Panc1 (cell line): ENCODE measurements at regions not wholly inside any gene's neighbourhood (a gene's known extent, or its start where the extent isn't known, plus 50 kb on each side); places are given as distances from the start of the nearest gene placed in this dataset.

ENCODE experiments used
- POLR2AphosphoS5 ChIP-seq: IDR thresholded peaks from 2 replicates; pipeline ENCODE4 v1.6.1; 2012; ENCODE audit warnings: mild to moderate bottlenecking, low read depth, low read length, moderate library complexity
- SIN3A ChIP-seq: IDR thresholded peaks from 2 replicates; pipeline ENCODE4 v1.6.1; 2012; ENCODE audit warnings: low read depth, mild to moderate bottlenecking, low read length, moderate library complexity, borderline replicate concordance; ENCODE audit not compliant: insufficient read depth
- TCF7L2 ChIP-seq: IDR thresholded peaks from 2 replicates; pipeline ENCODE4 v1.6.1; 2011; ENCODE audit warnings: mild to moderate bottlenecking, low read depth, low read length, inconsistent platforms
- TF ChIP-seq, protein P1 (sequence below): fragments of 450-650 bp; IDR thresholded peaks from 2 replicates; pipeline ENCODE4 v1.5.1; 2017; ENCODE audit warnings: mild to moderate bottlenecking
- TF ChIP-seq, protein P2 (sequence below), 2 experiments: IDR thresholded peaks; 2 replicates each; pipeline ENCODE4 v1.6.1; 2011 to 2012; ENCODE audit warnings: low read depth in 2 of 2, control low read depth in 1 of 2, low read length in 1 of 2, mild to moderate bottlenecking in 1 of 2, moderate library complexity in 1 of 2; ENCODE audit not compliant: insufficient read depth in 1 of 2

DNA sequence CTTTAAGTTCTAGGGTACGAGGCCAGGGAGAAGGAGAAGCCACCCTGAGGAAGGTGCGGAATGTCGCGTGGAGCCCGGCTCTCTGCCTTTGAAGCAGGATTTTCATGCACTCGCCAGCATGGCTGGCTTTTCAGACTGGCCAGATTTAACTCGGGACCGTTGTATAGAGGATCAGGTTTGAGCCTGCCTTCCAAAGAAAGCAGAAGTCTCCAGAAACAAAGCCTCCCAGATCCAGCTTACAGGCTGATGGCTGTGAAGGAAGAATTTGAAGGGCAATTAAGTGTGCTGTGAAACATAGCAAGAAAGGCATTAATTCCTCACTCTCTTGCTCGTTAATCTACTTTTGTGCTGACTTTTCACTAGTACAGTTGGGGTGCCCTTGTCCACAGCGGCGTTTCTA is 140.2 kb downstream of the SOX1 start:
- TF ChIP-seq POLR2AphosphoS5 (no peak), SIN3A (no peak), TCF7L2 (no peak)
- TF ChIP-seq, protein P1, sequence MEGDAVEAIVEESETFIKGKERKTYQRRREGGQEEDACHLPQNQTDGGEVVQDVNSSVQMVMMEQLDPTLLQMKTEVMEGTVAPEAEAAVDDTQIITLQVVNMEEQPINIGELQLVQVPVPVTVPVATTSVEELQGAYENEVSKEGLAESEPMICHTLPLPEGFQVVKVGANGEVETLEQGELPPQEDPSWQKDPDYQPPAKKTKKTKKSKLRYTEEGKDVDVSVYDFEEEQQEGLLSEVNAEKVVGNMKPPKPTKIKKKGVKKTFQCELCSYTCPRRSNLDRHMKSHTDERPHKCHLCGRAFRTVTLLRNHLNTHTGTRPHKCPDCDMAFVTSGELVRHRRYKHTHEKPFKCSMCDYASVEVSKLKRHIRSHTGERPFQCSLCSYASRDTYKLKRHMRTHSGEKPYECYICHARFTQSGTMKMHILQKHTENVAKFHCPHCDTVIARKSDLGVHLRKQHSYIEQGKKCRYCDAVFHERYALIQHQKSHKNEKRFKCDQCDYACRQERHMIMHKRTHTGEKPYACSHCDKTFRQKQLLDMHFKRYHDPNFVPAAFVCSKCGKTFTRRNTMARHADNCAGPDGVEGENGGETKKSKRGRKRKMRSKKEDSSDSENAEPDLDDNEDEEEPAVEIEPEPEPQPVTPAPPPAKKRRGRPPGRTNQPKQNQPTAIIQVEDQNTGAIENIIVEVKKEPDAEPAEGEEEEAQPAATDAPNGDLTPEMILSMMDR: no peak
- TF ChIP-seq, protein P2, sequence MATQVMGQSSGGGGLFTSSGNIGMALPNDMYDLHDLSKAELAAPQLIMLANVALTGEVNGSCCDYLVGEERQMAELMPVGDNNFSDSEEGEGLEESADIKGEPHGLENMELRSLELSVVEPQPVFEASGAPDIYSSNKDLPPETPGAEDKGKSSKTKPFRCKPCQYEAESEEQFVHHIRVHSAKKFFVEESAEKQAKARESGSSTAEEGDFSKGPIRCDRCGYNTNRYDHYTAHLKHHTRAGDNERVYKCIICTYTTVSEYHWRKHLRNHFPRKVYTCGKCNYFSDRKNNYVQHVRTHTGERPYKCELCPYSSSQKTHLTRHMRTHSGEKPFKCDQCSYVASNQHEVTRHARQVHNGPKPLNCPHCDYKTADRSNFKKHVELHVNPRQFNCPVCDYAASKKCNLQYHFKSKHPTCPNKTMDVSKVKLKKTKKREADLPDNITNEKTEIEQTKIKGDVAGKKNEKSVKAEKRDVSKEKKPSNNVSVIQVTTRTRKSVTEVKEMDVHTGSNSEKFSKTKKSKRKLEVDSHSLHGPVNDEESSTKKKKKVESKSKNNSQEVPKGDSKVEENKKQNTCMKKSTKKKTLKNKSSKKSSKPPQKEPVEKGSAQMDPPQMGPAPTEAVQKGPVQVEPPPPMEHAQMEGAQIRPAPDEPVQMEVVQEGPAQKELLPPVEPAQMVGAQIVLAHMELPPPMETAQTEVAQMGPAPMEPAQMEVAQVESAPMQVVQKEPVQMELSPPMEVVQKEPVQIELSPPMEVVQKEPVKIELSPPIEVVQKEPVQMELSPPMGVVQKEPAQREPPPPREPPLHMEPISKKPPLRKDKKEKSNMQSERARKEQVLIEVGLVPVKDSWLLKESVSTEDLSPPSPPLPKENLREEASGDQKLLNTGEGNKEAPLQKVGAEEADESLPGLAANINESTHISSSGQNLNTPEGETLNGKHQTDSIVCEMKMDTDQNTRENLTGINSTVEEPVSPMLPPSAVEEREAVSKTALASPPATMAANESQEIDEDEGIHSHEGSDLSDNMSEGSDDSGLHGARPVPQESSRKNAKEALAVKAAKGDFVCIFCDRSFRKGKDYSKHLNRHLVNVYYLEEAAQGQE (IDR thresholded peaks at IDR 0.05; ENCODE audit: insufficient read depth in 1 of 2, low read depth in 2 of 2, low read length in 1 of 2): no peak
